Muscle layer of duodenum (tissue), 2 donors: ENCODE measurements at regions not wholly inside any gene's neighbourhood (a gene's known extent, or its start where the extent isn't known, plus 50 kb on each side); places are given as distances from the start of the nearest gene placed in this dataset.
"Not testable (repeated sequence)": the region's sequence is repeated elsewhere in the genome, so short reads cannot be mapped to it uniquely, and the experiment has no call there.

Source experiments
- H3K27ac ChIP-seq: one replicate; pipeline ENCODE4 v1.7.0; 2013; ENCODE audit warnings: mild to moderate bottlenecking, low read length
- H3K27me3 ChIP-seq: one replicate; pipeline ENCODE4 v1.7.0; 2013; ENCODE audit warnings: low read depth, mild to moderate bottlenecking, control low read depth, low read length
- H3K36me3 ChIP-seq, 2 donors: one replicate each; pipeline ENCODE4 v1.7.0; 2013; ENCODE audit warnings: low read length in 2 of 2, control low read depth in 1 of 2, mild to moderate bottlenecking in 1 of 2; ENCODE audit not compliant: insufficient read depth in 2 of 2, control insufficient read depth in 1 of 2
- H3K4me1 ChIP-seq, 2 donors: one replicate each; pipeline ENCODE4 v1.7.0; 2013; ENCODE audit warnings: low read length in 2 of 2, mild to moderate bottlenecking in 2 of 2, control low read depth in 1 of 2, moderate library complexity in 1 of 2; ENCODE audit not compliant: insufficient read depth in 2 of 2, control insufficient read depth in 1 of 2
- H3K4me3 ChIP-seq, 2 donors: one replicate each; pipeline ENCODE4 v1.7.0; 2013; ENCODE audit warnings: low read length in 2 of 2, low read depth in 1 of 2, mild to moderate bottlenecking in 1 of 2
- H3K9me3 ChIP-seq, 2 donors: one replicate each; pipeline ENCODE4 v1.7.0; 2013; ENCODE audit warnings: low read length in 2 of 2, control low read depth in 1 of 2, mild to moderate bottlenecking in 1 of 2; ENCODE audit not compliant: control insufficient read depth in 1 of 2
- donor health status: healthy.

GRCh38 chrX:74132280-74132679 is 171.7 kb upstream of the ZCCHC13 start:
- Histone ChIP-seq H3K4me1 (no peaks in the 10 kb centered on the region), H3K36me3 (peaks cover 0 to 1% of the 10 kb centered on the region in 2 donors), H3K27me3 (no peaks in the 10 kb centered on the region), H3K27ac (no peak overlapping the region), H3K4me3 (no peak overlapping the region), H3K9me3 (no peaks in the 10 kb centered on the region)

- peaks cover 0 to 10% of the 10 kb centered on the region in 2 donors for H3K36me3 ChIP-seq
- no peak overlapping the region for H3K27ac ChIP-seq
- no peaks in the 10 kb centered on the region for H3K27me3 ChIP-seq
- no peaks in the 10 kb centered on the region for H3K9me3 ChIP-seq
- no peak overlapping the region for H3K4me3 ChIP-seq
- H3K4me1 ChIP-seq, result no peaks in the 10 kb centered on the region
Measured at GRCh38 chrX:74119016-74119910, 184.7 kb upstream of the ZCCHC13 start.

GRCh38 chrX:74117962-74118902 is 185.7 kb upstream of the ZCCHC13 start:
- H3K27ac ChIP-seq, result no peak overlapping the region
- H3K36me3 ChIP-seq, result peaks cover 0 to 10% of the 10 kb centered on the region in 2 donors
- no peak overlapping the region for H3K4me3 ChIP-seq
- no peaks in the 10 kb centered on the region for H3K4me1 ChIP-seq
- no peaks in the 10 kb centered on the region for H3K9me3 ChIP-seq
- no peaks in the 10 kb centered on the region for H3K27me3 ChIP-seq

- H3K4me3 ChIP-seq, result no peak overlapping the region
- H3K27me3 ChIP-seq, result no peaks in the 10 kb centered on the region
- H3K9me3 ChIP-seq, result no peaks in the 10 kb centered on the region
- peaks cover 0 to 3% of the 10 kb centered on the region in 2 donors for H3K4me1 ChIP-seq
- no peak overlapping the region for H3K27ac ChIP-seq
- no peaks in the 10 kb centered on the region for H3K36me3 ChIP-seq
Measured at GRCh38 chrX:74111245-74111644, 192.7 kb upstream of the ZCCHC13 start.

GRCh38 chrX:74107666-74108065 is 196.3 kb upstream of the ZCCHC13 start:
- Histone ChIP-seq H3K27me3 (no peaks in the 10 kb centered on the region), H3K36me3 (peaks cover 0 to 4% of the 10 kb centered on the region in 2 donors), H3K4me3 (no peak overlapping the region), H3K4me1 (peaks cover 0 to 3% of the 10 kb centered on the region in 2 donors), H3K27ac (no peak overlapping the region), H3K9me3 (no peaks in the 10 kb centered on the region)

- Histone ChIP-seq H3K36me3 (peaks cover 0 to 4% of the 10 kb centered on the region in 2 donors), H3K9me3 (no peaks in the 10 kb centered on the region), H3K4me1 (peaks cover 0 to 3% of the 10 kb centered on the region in 2 donors)
Measured at GRCh38 chrX:74104356-74105015, 199.5 kb upstream of the ZCCHC13 start.

GRCh38 chrX:74098407-74098806 is 205.6 kb upstream of the ZCCHC13 start:
- H3K9me3 ChIP-seq, result not testable (repeated sequence)

More at GRCh38 chrX:74104356-74105015, 199.5 kb upstream of the ZCCHC13 start:
- Histone ChIP-seq H3K27ac (no peak overlapping the region), H3K4me3 (no peak overlapping the region), H3K27me3 (no peaks in the 10 kb centered on the region)

GRCh38 chrX:74090049-74090448 is 213.9 kb upstream of the ZCCHC13 start:
- Histone ChIP-seq H3K4me1 (no peaks in the 10 kb centered on the region), H3K27ac (no peak overlapping the region), H3K27me3 (no peaks in the 10 kb centered on the region), H3K9me3 (no peaks in the 10 kb centered on the region), H3K4me3 (no peak overlapping the region), H3K36me3 (peaks cover 0 to 6% of the 10 kb centered on the region in 2 donors)

More at GRCh38 chrX:74098407-74098806, 205.6 kb upstream of the ZCCHC13 start:
- H3K4me1 ChIP-seq, H3K27me3 ChIP-seq, H3K4me3 ChIP-seq, H3K27ac ChIP-seq, H3K36me3 ChIP-seq: not testable (repeated sequence)

GRCh38 chrX:74085642-74086236 is 218.2 kb upstream of the ZCCHC13 start:
- H3K9me3 ChIP-seq, result no peaks in the 10 kb centered on the region
- H3K27me3 ChIP-seq, result no peaks in the 10 kb centered on the region
- H3K4me1 ChIP-seq, result no peaks in the 10 kb centered on the region
- peaks cover 0 to 6% of the 10 kb centered on the region in 2 donors for H3K36me3 ChIP-seq
- H3K27ac ChIP-seq, result no peak overlapping the region
- H3K4me3 ChIP-seq, result no peak overlapping the region

GRCh38 chrX:74080165-74080564 is 223.8 kb upstream of the ZCCHC13 start:
- Histone ChIP-seq H3K27ac (no peak overlapping the region), H3K36me3 (no peaks in the 10 kb centered on the region), H3K9me3 (peaks cover 0 to 3% of the 10 kb centered on the region in 2 donors), H3K4me3 (no peak overlapping the region), H3K27me3 (no peaks in the 10 kb centered on the region), H3K4me1 (no peaks in the 10 kb centered on the region)
